A549 (cell line): ENCODE measurements at regions not wholly inside any gene's neighbourhood (a gene's known extent, or its start where the extent isn't known, plus 50 kb on each side); places are given as distances from the start of the nearest gene placed in this dataset.
"Not testable (repeated sequence)": the region's sequence is repeated elsewhere in the genome, so short reads cannot be mapped to it uniquely, and the experiment has no call there.

ENCODE experiments used
- CHD4 ChIP-seq: fragments of 200-600 bp; sonication (generic); IDR thresholded peaks from 2 replicates; pipeline ENCODE4 v1.6.1; 2016; ENCODE audit warnings: antibody characterized with exemption, mild to moderate bottlenecking, borderline replicate concordance
- EP300 ChIP-seq, 2 experiments: fragments of >200 bp; sonication (Bioruptor Twin); formaldehyde crosslinking; IDR thresholded peaks; 2 replicates in 1 of 2; 3 replicates in 1 of 2; pipeline ENCODE4 v1.6.1; 2016 to 2017
- HDAC2 ChIP-seq: fragments of 200-600 bp; sonication (generic); IDR thresholded peaks from 2 replicates; pipeline ENCODE4 v1.6.1; 2016
- MAFK ChIP-seq: fragments of 450-650 bp; IDR thresholded peaks from 2 replicates; pipeline ENCODE4 v1.6.1; 2014; ENCODE audit not compliant: partially characterized antibody
- MYC ChIP-seq: IDR thresholded peaks from 2 replicates; pipeline ENCODE4 v1.6.1; 2012; ENCODE audit warnings: mild to moderate bottlenecking, inconsistent platforms, low read length, improper control_type of control experiment, borderline replicate concordance
- POLR2A ChIP-seq: IDR thresholded peaks from 2 replicates; pipeline ENCODE4 v1.6.1; 2012; ENCODE audit warnings: mild to moderate bottlenecking, low read length
- TF ChIP-seq, protein P1 (sequence below): fragments of >200 bp; sonication (Bioruptor Twin); formaldehyde crosslinking; IDR thresholded peaks from 3 replicates; pipeline ENCODE4 v1.5.1; 2016
- TF ChIP-seq, protein P2 (sequence below): IDR thresholded peaks from 2 replicates; pipeline ENCODE4 v1.6.1; 2012; ENCODE audit warnings: low read depth, borderline replicate concordance
- TF ChIP-seq, protein P3 (sequence below): fragments of >200 bp; sonication (Bioruptor Twin); formaldehyde crosslinking; IDR thresholded peaks from 2 replicates; pipeline ENCODE4 v1.6.1; 2016

DNA sequence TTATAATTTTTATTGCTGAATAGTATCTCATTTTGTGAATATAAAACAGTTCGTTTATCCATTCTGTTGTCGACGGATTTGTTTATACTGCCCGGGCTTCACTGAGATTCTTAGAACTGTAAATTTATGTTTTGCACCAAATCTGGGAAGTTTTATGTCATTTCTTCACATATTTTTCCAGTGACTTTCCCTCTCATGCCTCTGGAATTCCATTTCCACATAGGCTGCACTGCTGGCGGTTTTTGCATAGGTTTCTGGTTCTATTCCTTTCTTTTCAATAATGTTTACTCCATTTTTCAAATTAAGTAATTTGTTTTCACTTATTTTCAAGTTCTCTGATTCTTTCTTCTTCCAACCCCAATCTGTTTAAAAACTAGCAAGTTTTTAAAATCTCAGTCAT lies 130.1 kb downstream of the NPIPB11 start:
- TF ChIP-seq, protein P1, sequence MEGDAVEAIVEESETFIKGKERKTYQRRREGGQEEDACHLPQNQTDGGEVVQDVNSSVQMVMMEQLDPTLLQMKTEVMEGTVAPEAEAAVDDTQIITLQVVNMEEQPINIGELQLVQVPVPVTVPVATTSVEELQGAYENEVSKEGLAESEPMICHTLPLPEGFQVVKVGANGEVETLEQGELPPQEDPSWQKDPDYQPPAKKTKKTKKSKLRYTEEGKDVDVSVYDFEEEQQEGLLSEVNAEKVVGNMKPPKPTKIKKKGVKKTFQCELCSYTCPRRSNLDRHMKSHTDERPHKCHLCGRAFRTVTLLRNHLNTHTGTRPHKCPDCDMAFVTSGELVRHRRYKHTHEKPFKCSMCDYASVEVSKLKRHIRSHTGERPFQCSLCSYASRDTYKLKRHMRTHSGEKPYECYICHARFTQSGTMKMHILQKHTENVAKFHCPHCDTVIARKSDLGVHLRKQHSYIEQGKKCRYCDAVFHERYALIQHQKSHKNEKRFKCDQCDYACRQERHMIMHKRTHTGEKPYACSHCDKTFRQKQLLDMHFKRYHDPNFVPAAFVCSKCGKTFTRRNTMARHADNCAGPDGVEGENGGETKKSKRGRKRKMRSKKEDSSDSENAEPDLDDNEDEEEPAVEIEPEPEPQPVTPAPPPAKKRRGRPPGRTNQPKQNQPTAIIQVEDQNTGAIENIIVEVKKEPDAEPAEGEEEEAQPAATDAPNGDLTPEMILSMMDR: not testable (repeated sequence)
- not testable (repeated sequence) for TF ChIP-seq POLR2A; HDAC2; MYC; MAFK; EP300 (IDR thresholded peaks at IDR 0.05); CHD4
- TF ChIP-seq, protein P2, sequence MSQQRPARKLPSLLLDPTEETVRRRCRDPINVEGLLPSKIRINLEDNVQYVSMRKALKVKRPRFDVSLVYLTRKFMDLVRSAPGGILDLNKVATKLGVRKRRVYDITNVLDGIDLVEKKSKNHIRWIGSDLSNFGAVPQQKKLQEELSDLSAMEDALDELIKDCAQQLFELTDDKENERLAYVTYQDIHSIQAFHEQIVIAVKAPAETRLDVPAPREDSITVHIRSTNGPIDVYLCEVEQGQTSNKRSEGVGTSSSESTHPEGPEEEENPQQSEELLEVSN: not testable (repeated sequence)
- TF ChIP-seq, protein P3, sequence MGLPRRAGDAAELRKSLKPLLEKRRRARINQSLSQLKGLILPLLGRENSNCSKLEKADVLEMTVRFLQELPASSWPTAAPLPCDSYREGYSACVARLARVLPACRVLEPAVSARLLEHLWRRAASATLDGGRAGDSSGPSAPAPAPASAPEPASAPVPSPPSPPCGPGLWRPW: not testable (repeated sequence)
